GM12872 (cell line): ENCODE measurements at regions not wholly inside any gene's neighbourhood (a gene's known extent, or its start where the extent isn't known, plus 50 kb on each side); places are given as distances from the start of the nearest gene placed in this dataset.

Source experiments
- CTCF ChIP-seq: IDR thresholded peaks from 3 replicates; pipeline ENCODE4 v1.5.1; 2011; ENCODE audit warnings: low read depth, mild to moderate bottlenecking, low read length, moderate library complexity; ENCODE audit not compliant: insufficient read depth

GRCh38 chr1:187891993-187892682, 1063.4 kb downstream of the PLA2G4A start:
- no peak for TF ChIP-seq CTCF

GRCh38 chr1:187892683-187893039, 1063.9 kb downstream of the PLA2G4A start:
- no peak for TF ChIP-seq CTCF

GRCh38 chr1:187893471-187893870, 1064.7 kb downstream of the PLA2G4A start:
- no peak for TF ChIP-seq CTCF

- TF ChIP-seq CTCF = no peak
These were observed 1065.6 kb downstream of the PLA2G4A start for GRCh38 chr1:187894349-187894748.

- no peak for TF ChIP-seq CTCF
These were observed 1074.5 kb downstream of the PLA2G4A start for GRCh38 chr1:187903223-187903622.

GRCh38 chr1:187909382-187909781, 1080.6 kb downstream of the PLA2G4A start:
- no peak for TF ChIP-seq CTCF

GRCh38 chr1:187911820-187912219, 1083.1 kb downstream of the PLA2G4A start:
- no peak for TF ChIP-seq CTCF
